Left ventricle myocardium inferior (tissue), 1 donor: ENCODE measurements at regions not wholly inside any gene's neighbourhood (a gene's known extent, or its start where the extent isn't known, plus 50 kb on each side); places are given as distances from the start of the nearest gene placed in this dataset.

Source experiments
- DNase-seq: peaks from one replicate; pipeline ENCODE4 v3.0.0-alpha.2; 2020
- H3K27ac ChIP-seq: fragments of 200-600 bp; replicated peaks from 2 replicates; pipeline ENCODE4 v1.8.0; 2021
- H3K27me3 ChIP-seq: fragments of 200-600 bp; 2 replicates; pipeline ENCODE4 v1.8.0; 2021; ENCODE audit warnings: low read depth
- H3K36me3 ChIP-seq: fragments of 200-600 bp; 2 replicates; pipeline ENCODE4 v1.8.0; 2021
- H3K4me1 ChIP-seq: fragments of 200-600 bp; 2 replicates; pipeline ENCODE4 v1.8.0; 2021
- H3K4me3 ChIP-seq: fragments of 200-600 bp; 2 replicates; pipeline ENCODE4 v1.8.0; 2021; ENCODE audit warnings: mild to moderate bottlenecking, moderate library complexity
- H3K9me3 ChIP-seq: fragments of 200-600 bp; replicated peaks from 2 replicates; pipeline ENCODE4 v1.8.0; 2021
- intact Hi-C: fragments of 100-400 bp; cut with micrococcal nuclease; formaldehyde crosslinking; loops from one replicate; pipeline ENCODE4 v1.11.0; 2022
- TF ChIP-seq, protein P1 (sequence below): fragments of 200-600 bp; IDR thresholded peaks from 2 replicates; pipeline ENCODE4 v1.8.0; 2021; ENCODE audit warnings: antibody characterized with exemption, mild to moderate bottlenecking, borderline replicate concordance
- donor health status: DM: no; HTN: yes; CAD: no; lungs with severe emphysema.

DNA sequence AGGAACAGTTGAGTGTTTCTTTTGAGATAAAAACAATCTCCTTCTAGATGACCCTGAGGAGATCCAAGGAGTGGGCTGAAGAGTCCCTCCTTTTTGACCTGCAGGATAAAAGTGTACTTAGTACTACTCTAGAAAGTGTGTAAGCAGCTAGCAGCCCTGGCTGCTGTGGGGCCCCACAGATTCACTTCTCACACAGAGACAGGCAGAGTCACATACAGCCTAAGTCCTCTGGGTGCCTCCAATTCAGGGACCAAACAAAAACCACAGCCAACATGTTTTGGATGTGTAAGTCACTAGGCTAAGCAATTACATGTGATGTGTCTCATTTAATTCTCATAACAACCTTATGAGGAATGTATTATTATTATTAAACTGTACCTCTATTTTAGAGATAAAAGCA is 97.1 kb downstream of the TMEM100 start:
- no peak overlapping the region for H3K4me3 ChIP-seq
- H3K36me3 ChIP-seq: no peaks in the 10 kb centered on the region
- H3K4me1 ChIP-seq: no peaks in the 10 kb centered on the region
- H3K9me3 ChIP-seq: no peaks in the 10 kb centered on the region
- peaks cover 53% of the 10 kb centered on the region for H3K27me3 ChIP-seq
- TF ChIP-seq, protein P1, sequence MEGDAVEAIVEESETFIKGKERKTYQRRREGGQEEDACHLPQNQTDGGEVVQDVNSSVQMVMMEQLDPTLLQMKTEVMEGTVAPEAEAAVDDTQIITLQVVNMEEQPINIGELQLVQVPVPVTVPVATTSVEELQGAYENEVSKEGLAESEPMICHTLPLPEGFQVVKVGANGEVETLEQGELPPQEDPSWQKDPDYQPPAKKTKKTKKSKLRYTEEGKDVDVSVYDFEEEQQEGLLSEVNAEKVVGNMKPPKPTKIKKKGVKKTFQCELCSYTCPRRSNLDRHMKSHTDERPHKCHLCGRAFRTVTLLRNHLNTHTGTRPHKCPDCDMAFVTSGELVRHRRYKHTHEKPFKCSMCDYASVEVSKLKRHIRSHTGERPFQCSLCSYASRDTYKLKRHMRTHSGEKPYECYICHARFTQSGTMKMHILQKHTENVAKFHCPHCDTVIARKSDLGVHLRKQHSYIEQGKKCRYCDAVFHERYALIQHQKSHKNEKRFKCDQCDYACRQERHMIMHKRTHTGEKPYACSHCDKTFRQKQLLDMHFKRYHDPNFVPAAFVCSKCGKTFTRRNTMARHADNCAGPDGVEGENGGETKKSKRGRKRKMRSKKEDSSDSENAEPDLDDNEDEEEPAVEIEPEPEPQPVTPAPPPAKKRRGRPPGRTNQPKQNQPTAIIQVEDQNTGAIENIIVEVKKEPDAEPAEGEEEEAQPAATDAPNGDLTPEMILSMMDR: no peak
- DNase-seq: no peak
- intact Hi-C loops: no loop called here
- H3K27ac ChIP-seq: no peak overlapping the region

DNA sequence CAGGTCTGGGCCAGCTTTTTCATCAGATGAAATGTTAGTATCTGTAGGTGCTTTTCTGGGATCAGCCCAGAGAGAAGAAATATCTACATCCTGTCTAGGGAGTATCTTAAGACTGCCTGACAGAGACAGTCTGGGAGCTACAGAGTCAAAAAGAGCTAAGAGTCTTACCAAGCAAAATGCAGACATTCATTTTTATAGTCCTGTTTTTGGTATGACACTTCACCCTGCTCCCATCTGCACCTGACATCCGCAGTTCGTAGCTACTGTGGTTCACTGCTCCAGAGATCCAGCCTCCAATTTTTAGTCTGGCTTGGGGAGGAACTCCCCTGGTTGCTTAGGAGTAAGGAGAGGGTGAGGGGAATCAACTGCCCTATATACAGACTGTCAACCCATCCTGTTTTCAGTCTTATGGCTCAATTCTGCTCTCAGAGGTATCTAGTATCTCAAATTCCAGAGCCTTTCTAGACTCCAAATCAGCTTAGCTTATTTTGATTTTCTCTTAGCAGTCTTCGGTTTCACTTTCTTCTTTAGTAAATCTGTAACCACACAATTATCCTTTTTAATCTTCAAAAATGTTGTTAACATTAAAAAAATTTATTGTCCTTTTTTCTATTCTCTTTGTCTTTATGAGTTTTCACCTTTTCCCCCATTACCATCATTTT is 97.8 kb downstream of the TMEM100 start:
- Histone ChIP-seq H3K4me1 (no peaks in the 10 kb centered on the region), H3K4me3 (no peak overlapping the region), H3K36me3 (no peaks in the 10 kb centered on the region), H3K9me3 (no peaks in the 10 kb centered on the region), H3K27ac (no peak overlapping the region), H3K27me3 (peaks cover 51% of the 10 kb centered on the region)
- DNase-seq: no peak
- intact Hi-C loops: no loop called here
- TF ChIP-seq, protein P1: no peak

DNA sequence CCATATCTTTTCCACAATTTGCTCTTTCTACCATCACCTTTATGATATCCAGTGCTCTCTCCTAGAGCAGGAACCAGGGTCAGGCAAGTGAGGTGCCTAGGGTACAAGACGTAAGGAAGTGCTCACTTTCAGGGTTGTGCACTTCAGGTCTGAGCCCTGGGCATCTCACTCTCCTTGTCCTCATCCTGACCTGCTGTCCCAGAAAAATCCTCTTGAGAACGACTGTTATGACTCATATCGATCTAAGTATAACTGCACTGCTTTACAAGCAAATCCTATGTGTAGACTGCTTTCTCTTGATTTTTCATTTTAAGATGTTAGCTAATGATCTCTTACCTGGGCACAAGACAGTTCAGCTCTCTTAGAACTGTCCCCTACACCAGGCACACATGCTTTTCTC is 100.1 kb downstream of the TMEM100 start:
- Histone ChIP-seq H3K4me1 (no peaks in the 10 kb centered on the region), H3K27me3 (peaks cover 53% of the 10 kb centered on the region), H3K9me3 (no peaks in the 10 kb centered on the region), H3K4me3 (no peak overlapping the region), H3K36me3 (no peaks in the 10 kb centered on the region), H3K27ac (no peak overlapping the region)
- TF ChIP-seq, protein P1: no peak
- DNase-seq: no peak
- intact Hi-C loops: no loop called here

DNA sequence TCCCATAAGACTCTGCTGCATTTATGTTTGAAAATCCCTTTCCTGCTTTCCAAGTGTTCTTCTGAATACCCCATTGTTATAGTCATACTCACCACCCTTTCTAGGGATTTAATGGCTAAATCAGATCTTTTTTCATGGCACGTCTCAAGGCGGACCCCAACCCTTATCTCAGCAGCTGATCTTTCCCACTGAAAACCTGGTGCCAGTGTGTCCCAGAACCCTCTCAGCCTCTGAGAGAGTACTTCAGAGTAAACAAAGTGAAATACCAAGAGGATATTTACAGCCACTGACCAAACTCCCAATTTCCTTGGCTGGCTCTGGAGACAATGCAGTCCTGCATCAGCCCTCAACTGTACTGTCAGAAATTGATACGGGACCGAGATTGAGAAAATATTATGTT is 101.7 kb downstream of the TMEM100 start:
- H3K27ac ChIP-seq: no peak overlapping the region
- DNase-seq: no peak
- peaks cover 41% of the 10 kb centered on the region for H3K27me3 ChIP-seq
- no peaks in the 10 kb centered on the region for H3K4me1 ChIP-seq
- no peaks in the 10 kb centered on the region for H3K9me3 ChIP-seq
- H3K36me3 ChIP-seq: no peaks in the 10 kb centered on the region
- intact Hi-C loops: no loop called here
- no peak overlapping the region for H3K4me3 ChIP-seq
- TF ChIP-seq, protein P1: no peak

DNA sequence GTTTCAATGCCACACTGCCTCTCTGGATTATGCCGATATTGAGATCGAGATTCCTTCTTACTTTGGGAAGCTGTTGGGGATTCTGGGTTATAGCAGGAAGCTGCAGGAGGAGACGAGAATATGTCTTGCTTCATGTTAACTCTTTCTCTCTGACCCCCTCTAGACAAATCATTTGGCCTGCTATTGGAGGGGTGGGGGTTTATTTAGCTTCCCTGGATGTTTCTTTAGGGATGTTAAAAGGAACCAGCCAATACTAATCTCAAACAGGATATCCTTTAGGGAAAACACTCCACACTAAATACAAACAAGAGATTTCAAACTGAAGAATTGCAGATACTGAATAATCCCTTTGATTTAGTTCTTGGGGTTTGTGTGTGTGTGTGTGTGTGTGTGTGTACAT is 102.6 kb downstream of the TMEM100 start:
- TF ChIP-seq, protein P1: no peak
- intact Hi-C loops: no loop called here
- H3K27me3 ChIP-seq: peaks cover 39% of the 10 kb centered on the region
- DNase-seq: no peak
- no peaks in the 10 kb centered on the region for H3K4me1 ChIP-seq
- H3K27ac ChIP-seq: no peak overlapping the region
- no peak overlapping the region for H3K4me3 ChIP-seq
- H3K36me3 ChIP-seq: no peaks in the 10 kb centered on the region
- no peaks in the 10 kb centered on the region for H3K9me3 ChIP-seq
